GM19463 (cell line): ENCODE measurements at regions not wholly inside any gene's neighbourhood (a gene's known extent, or its start where the extent isn't known, plus 50 kb on each side); places are given as distances from the start of the nearest gene placed in this dataset.

Experiments used
- ATAC-seq: cut with Tn5 transposase; IDR thresholded peaks from one replicate; pipeline ENCODE4 v1.9.1; 2021; ENCODE audit warnings: mild to moderate bottlenecking, moderate library complexity; ENCODE audit not compliant: unreplicated experiment

DNA sequence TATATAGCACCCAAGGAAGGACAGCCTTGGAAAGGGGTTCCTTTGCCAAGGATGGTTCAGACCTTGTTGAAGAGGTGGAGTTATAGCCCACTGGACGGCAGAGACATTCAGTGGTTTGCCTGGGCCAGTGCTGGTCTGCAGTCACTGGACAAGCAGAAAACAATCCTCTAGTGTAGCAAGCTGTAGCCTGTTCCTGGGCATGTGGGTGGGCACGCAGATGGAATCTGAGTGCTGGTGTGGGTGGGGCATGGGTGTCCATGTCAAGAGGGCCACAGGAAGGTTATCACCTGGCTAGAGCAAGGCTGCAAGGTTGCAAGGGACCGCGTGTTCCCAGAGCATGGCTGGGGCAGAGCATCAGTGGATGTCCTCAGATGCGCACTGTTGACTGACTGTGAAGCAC is 244.7 kb downstream of the PTPRU start:
- ATAC-seq: no peak

- ATAC-seq: no peak
These were observed 242.6 kb downstream of the PTPRU start for GRCh38 chr1:29478879-29479278.

DNA sequence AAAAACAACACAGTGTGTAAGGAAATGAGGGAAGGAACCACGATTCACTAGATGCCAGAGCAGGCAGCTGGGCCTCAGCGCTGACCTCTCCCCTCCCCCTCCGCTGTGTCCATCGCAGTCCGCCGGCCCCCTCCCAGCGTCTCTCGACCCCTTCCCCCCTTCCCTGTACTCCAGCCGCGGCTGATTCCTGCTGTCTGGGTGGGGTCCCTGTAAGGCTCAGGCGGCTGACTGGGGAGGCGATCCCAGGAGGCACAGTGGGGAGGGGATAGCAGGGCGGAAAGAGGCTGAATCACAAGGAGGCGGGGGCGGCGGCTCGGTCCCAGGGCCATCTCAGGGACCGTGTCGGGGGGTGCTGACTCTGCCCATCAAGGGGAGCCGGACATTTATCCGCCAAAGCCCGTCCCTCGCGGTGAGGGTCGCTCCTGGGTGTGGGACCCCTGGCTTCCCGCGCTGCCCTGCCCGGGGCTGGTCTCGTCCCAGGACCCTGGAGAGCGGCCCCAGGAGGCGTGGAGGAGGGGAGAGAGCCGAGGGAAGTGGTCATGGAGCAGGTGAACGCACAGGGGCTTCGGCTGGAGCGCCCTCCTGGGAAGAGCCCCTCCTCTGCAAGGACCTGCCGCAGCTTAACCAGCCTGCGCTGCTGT is 241.9 kb downstream of the PTPRU start:
- ATAC-seq: no peak

- ATAC-seq: no peak
These were observed 239.0 kb downstream of the PTPRU start for GRCh38 chr1:29475326-29475725.

DNA sequence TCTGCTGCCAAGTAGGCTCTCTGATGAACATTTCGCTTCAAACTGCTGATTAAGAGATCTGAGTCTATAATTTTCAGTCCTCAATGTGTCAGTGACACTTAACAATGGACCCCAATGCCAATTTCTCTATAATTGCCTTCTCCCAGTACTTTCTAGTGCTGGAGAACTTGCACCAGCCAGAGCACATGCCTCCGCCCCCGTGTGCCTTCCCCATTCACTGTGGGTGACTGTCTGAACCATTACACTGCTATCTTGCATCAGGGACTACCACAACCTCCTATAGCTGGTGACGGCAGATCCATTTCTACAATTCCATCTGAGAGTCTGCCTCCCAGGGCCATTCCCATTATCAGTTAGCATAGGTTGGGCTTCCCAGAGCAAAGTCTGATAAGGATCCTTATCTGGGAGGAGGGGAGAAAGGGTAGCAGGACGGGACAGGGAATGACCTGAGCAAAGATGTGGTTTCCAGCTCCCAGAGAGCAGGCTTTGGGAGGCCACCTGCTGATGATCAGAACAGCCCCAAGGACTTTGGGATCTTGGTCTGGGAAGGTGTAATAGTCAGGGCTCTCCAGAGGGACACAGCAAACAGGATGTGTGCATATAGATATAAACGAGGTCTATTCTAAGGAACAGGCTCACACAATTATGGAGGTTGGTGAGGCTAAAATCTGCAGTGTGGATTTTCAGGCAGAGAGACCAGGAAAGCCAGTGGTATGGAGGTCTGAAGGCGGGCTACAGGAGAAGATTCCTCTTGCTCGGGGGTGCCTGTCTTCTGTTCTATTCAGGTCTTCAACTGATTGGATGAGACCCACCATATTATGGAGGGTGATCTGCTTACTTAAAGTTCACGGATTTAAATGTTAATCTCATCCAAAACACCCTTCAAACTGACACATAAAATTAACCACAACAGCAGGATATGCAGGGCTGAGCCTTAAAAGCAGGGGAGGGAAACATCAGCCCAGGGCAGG is 238.2 kb downstream of the PTPRU start:
- ATAC-seq: no peak

DNA sequence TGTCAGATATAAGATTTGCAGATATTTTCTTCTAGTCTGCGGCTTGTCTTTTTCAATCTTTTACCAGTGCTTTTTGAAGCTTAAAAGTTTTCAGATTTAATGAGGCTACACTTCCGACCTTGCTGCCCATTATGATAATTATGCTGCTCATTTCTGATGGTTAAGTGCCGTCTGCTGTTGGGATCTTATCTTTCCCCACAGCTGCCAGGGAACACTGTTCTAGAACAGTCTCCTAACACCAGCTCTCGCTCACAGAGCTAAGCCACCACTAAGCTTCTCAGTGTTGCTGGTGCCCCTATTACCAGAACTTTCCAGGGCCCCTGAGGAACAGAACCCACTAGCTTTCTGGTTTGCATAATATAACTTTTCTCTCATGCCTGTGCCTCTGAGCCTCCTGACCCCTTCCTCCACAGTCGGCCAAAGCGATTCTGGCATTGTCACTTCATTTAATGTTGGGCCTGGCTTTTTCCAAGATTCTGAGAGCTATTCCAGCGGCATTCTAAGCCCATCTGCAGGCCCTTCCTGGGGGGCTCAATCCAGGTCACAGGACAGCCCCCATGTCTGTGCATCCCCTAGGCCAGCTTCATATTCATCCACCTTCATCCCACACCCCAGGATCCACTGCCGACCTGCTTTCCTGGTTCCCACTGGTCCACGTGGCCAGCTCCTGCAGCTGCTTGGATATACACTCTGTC is 237.0 kb downstream of the PTPRU start:
- no peak for ATAC-seq

DNA sequence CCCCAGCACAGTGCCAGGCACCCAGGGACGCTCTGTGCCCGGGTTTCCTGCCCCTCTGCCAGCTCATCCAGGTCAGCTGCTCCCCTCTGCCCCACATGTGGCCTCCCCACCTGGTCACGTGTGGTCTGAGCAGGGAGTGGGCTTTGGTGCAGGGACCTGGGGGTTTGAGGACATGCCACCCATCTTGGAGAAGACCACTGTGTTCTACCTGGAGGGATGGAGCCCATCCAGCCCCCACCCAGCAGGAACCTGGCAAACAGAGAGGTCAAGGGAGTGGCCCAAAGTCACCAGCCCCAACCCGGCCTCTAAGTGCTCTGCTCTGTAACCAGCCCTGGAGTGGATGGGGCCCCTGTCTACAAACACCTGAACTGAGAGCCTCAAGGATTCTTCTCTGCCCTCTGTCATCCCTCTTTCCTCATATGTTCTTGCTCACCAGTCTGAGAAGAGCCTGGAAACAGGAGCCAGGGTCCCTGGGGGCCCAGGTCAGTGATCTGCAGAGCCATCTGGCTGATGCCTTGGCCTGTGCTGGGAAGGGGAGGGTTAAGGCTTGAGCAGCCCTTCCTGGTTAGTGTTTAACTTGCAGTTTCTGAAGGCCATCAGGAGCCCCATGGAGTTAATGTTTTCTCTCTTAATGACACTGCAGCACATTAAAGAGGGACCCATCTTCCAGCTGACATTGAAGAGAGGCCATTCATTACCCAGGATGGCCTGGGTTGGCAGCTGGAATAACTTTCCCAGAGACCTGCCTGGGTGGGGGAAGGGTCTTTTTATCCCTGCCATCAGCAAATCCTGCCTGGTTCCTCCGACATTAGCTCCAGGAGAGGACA is 235.4 kb downstream of the PTPRU start:
- ATAC-seq: no peak

DNA sequence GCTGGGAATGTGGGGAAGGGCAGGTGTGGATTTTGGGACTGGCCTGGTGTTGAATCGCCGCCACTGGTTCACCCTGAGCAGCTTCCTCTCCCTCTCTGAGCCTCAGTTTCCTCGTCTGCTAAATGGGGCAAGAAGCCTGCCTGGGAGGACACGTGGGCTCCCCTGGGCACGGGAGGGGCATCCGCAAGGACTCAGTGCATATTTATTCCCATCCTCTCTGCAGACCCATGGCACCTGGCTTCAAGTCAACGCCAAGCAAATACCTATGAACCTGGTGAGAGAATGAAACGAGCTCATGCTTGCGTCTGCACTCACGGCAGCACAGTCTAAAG is 234.4 kb downstream of the PTPRU start:
- no peak for ATAC-seq

DNA sequence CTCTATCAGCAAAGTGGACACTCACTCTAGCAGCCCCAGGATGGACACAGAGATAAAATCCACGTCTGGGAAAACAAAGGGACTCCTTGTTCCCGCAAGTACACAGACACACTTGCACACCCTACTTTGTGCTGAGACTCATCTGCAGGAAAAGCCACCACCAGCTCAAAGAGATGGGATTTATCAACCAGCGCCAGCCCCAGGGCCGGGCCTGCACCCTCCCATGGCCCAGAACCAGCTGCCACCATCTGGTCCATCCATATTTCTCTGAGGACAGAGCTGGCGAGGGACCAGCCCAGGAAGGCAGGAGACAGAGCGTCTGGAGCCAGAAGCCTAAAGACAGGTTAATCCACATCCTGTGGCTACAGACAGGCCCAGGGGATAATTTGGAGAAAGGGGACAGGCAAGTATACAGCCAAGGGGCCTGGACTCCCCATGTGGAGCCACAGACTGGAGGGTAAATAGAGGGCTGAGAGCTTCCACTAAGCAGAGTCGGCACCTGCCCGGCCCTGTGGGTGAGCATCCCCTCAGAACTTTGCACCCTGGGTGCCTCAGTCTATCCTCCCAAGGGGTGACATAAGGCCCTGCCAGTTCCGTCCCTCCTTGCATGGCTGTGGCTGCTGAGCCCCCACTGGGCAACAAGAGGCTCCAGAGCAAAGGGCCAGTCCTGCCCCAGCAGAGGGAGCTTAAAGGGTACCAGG is 233.9 kb downstream of the PTPRU start:
- no peak for ATAC-seq

- no peak for ATAC-seq
These were observed 233.1 kb downstream of the PTPRU start for GRCh38 chr1:29469457-29469856.

DNA sequence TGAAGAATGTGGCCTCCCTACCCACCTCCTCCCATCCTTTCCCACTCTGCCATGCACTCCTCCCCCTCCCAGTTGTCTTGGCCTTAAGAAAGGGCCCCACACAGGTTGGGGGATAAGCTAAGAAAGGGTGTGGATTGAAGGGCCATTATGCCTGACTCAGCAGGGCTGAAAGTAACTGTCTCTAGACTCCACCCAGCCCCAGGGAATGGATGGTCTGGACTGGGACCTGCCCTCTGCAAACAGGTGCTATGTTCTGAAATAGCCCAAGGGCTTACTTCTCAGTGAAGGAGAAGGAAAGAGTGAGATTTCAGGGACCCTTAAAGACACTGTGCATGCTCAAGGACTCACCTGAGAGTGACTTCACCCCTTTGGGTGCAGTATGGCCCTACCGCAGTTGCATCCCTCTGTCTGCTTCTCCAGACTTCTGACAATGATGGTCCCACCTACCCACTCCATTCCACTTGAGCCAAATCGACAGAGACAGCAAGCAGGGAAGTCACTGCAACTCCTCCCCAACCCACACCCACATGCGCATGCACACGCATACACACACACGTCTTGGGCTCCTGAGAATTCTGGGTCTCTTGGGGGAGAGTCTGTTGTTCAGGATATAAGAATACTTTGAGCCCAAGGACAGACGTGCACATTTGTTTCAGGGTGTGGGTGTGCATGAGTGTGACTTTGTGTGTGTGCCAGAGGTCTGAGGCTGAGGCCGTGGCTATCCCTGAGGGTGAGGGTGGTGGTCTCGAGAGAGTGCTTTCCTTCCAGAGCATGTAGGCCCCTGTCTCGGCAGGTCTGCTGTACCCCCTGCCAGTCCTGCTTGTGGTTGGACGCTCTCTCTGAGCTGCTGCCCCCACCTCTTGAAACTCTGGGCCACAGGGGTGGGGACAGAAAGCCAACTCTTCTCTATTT is 231.9 kb downstream of the PTPRU start:
- no peak for ATAC-seq

DNA sequence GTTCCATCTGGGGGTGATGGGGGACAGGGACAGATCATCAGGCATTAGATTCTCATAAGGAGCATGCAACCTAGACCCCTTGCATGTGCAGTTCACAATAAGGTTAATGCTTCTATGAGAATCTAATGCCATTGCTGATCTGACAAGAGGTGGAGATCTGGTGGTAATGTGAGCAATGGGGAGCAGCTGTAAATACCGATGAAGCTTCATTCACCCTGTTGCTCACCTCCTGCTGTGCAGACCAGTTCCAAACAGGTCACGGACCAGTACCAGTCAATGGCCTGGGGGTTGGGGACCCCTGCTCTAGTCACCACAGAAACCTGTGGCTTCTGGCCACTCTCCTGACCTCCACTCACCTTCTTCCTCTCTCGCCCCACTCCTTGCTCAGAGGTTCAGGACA is 229.9 kb downstream of the PTPRU start:
- no peak for ATAC-seq

- no peak for ATAC-seq
These were observed 229.4 kb downstream of the PTPRU start for GRCh38 chr1:29465755-29466154.

- ATAC-seq: no peak
These were observed 225.8 kb downstream of the PTPRU start for GRCh38 chr1:29462096-29462495.

DNA sequence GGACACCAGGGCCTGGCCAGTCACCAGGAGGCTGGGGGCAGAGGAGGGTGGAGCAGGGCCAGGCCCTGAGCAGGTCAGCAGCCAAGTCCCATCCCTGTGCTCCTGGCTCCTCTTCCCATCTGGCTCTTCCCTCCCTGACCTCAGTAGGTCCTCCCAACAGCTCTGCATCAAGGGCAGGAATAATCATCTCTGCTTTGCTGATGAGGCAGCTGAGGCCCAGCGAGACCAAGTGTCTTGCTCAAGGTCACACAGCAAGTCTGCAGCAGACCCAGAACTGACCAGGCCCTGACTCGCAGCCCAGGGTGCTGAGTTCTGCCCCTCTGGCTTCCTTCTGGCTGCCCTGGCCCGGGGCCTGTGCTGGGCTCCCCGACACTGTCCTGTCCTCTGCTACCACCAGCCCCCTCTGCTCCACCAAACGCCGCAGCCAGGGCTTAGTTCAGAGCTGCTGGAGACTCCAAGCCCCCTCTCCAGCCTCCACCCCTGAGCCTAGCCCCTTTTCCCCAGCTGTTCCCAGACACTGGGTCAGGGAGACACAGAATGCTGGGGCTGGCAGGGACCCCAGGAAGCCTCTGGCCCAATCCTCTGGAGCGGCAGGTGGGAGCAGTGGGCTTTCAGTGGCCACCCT is 224.9 kb downstream of the PTPRU start:
- no peak for ATAC-seq

DNA sequence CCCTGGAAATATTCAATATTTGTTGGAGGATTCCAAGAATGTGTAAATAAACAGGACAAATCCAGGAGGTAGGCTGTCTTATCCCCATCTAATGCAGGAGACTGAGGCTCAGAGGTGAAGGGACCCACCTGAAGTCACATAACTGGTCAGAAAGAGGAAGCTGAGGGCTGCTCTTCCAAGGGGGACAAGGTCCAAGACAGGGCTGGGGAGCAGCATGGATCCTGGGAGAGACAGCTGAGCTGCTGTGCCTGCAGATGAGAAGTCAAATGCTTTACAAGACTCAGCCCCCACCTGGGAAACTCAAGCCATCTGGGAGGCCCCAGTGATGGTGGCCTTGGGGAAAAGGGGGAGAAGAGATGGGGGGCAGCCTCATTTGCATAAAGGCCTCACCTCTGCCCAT is 224.4 kb downstream of the PTPRU start:
- no peak for ATAC-seq

DNA sequence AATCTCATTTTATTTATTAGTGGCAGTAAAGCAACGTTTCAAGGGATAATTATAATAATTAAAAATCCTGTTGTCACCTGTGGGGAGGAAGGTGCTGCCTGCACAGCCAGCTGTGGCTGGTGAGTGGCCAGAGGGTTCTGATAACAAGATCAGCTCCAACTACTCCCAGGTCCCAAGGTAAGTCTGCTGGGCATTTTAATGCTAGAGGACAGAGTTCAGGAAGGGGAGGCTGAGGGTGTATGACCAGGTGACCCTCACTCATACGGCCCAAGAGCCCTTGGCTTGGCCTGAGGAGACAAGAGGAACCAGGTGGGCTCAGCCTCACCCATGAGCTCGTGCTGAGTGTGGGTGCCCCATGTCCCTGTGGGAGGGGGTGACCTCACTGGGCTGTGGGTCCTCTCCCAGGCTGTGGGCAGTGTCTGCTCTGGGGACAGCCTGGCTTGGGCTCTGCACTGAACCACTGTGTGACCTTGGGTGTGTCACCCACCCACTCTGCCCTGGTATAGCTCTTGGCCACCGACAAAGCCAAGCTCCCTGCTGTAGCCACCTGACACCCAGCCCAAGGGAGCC is 223.8 kb downstream of the PTPRU start:
- ATAC-seq: no peak

- ATAC-seq: no peak
These were observed 223.3 kb downstream of the PTPRU start for GRCh38 chr1:29459620-29459945.
